ENCODE measurements at regions not wholly inside any gene's neighbourhood (a gene's known extent, or its start where the extent isn't known, plus 50 kb on each side); places are given as distances from the start of the nearest gene placed in this dataset.

DNA sequence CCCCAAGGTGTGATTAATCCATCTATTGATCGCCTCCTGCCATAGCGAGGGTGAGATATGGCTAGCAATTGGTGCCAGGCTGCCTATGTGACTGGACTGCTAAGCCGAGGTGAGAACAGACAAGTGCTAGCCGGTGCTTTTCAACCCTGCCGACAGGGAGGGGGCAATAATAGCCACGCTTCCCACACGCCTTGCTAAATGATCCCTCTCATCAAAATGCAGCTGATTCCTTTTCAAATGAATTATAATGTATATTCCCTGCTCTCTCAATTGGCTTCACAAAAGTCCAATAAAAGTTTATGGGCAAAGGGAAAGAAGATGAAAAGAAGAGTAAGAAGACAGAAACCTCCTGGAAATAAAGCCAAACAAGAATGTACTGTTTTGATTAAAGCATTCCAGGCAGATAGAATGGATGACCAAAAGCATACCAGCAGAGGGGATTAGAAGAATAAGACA is 235.6 kb downstream of the ICOS start:
- no peak for DNase-seq (ENCODE audit: low read depth, low spot score)
- H3K27me3 ChIP-seq (ENCODE audit: control insufficient read depth, extremely low read depth, insufficient read depth, low read length) = no peaks in the 10 kb centered on the region
- dilution Hi-C loops (cut with MboI; ENCODE audit: extremely low pct_ligation_motif_present, low sequenced_read_pairs) = no loop called here

DNA sequence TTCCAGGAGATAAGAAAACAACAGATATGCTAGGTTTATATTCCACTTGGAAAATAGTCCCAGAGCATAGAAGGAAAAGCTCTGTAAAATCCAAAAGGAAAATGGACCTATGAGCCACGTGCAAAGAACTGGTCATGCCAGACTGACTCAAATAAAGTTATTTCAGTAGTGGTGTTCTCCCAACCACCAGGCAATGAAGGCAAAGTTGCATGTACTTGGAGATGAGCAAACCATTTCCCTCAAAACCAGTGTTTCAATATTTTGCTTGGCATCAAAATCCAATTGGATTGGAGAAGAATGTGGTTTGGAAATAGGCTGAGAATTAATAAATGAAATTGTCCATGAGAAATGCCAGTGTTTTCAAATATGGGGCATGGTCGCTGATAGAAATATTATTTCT is 237.5 kb downstream of the ICOS start:
- Histone ChIP-seq H3K9me3 (ENCODE audit: control insufficient read depth, low read depth, low read length) (no peaks in the 10 kb centered on the region), H3K36me3 (ENCODE audit: control insufficient read depth in 2 of 2, extremely low read depth in 1 of 2, insufficient read depth in 2 of 2, low read length in 2 of 2) (no peaks in the 10 kb centered on the region), H3K27me3 (ENCODE audit: control insufficient read depth, extremely low read depth, insufficient read depth, low read length) (no peaks in the 10 kb centered on the region), H3K27ac (ENCODE audit: control insufficient read depth, insufficient read depth, low read length) (no peak overlapping the region), H3K79me2 (ENCODE audit: control insufficient read depth, insufficient read depth, low read length) (no peaks in the 10 kb centered on the region), H3K4me2 (ENCODE audit: control insufficient read depth, extremely low read depth, insufficient read depth, low read depth, low read length) (no peak overlapping the region), H3K4me1 (ENCODE audit: control insufficient read depth, extremely low read depth, insufficient read depth, low read length) (no peaks in the 10 kb centered on the region), H3K9me1 (ENCODE audit: control insufficient read depth, extremely low read depth, insufficient read depth, low read length) (no peaks in the 10 kb centered on the region), H3K4me3 (ENCODE audit: control insufficient read depth in 2 of 3, extremely low read depth in 1 of 3, insufficient read depth in 2 of 3, low read depth in 1 of 3, low read length in 3 of 3) (no peak overlapping the region), H2AFZ (ENCODE audit: control insufficient read depth, low read length) (no peak overlapping the region), H3K9ac (ENCODE audit: control insufficient read depth, extremely low read depth, insufficient read depth, low read length) (no peak overlapping the region), H4K20me1 (ENCODE audit: control insufficient read depth, extremely low read depth, insufficient read depth, low read length) (no peaks in the 10 kb centered on the region)
- dilution Hi-C loops (cut with MboI; ENCODE audit: extremely low pct_ligation_motif_present, low sequenced_read_pairs) = no loop called here
- TF ChIP-seq, protein P1, sequence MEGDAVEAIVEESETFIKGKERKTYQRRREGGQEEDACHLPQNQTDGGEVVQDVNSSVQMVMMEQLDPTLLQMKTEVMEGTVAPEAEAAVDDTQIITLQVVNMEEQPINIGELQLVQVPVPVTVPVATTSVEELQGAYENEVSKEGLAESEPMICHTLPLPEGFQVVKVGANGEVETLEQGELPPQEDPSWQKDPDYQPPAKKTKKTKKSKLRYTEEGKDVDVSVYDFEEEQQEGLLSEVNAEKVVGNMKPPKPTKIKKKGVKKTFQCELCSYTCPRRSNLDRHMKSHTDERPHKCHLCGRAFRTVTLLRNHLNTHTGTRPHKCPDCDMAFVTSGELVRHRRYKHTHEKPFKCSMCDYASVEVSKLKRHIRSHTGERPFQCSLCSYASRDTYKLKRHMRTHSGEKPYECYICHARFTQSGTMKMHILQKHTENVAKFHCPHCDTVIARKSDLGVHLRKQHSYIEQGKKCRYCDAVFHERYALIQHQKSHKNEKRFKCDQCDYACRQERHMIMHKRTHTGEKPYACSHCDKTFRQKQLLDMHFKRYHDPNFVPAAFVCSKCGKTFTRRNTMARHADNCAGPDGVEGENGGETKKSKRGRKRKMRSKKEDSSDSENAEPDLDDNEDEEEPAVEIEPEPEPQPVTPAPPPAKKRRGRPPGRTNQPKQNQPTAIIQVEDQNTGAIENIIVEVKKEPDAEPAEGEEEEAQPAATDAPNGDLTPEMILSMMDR (optimal IDR thresholded peaks at IDR 0.05 in 1 of 3, IDR thresholded peaks at IDR 0.05 in 1 of 3, conservative IDR thresholded peaks at IDR 0.05 in 1 of 3; ENCODE audit: extremely low read depth in 1 of 3, insufficient read depth in 2 of 3, low read length in 3 of 3) = no peak
- TF ChIP-seq EZH2 (IDR thresholded peaks at IDR 0.05; ENCODE audit: low read length) = no peak
- DNase-seq (ENCODE audit: low read depth, low spot score) (no peak), FAIRE-seq (no peak)

More for the DNA sequence above, 235.6 kb downstream of the ICOS start:
- Histone ChIP-seq H2AFZ (ENCODE audit: control insufficient read depth, low read length) (no peak overlapping the region), H3K9me1 (ENCODE audit: control insufficient read depth, extremely low read depth, insufficient read depth, low read length) (no peaks in the 10 kb centered on the region), H3K4me1 (ENCODE audit: control insufficient read depth, extremely low read depth, insufficient read depth, low read length) (no peaks in the 10 kb centered on the region), H3K79me2 (ENCODE audit: control insufficient read depth, insufficient read depth, low read length) (no peaks in the 10 kb centered on the region), H3K9ac (ENCODE audit: control insufficient read depth, extremely low read depth, insufficient read depth, low read length) (no peak overlapping the region), H3K27ac (ENCODE audit: control insufficient read depth, insufficient read depth, low read length) (no peak overlapping the region), H3K4me2 (ENCODE audit: control insufficient read depth, extremely low read depth, insufficient read depth, low read depth, low read length) (no peak overlapping the region), H3K9me3 (ENCODE audit: control insufficient read depth, low read depth, low read length) (no peaks in the 10 kb centered on the region), H4K20me1 (ENCODE audit: control insufficient read depth, extremely low read depth, insufficient read depth, low read length) (no peaks in the 10 kb centered on the region), H3K36me3 (ENCODE audit: control insufficient read depth in 2 of 2, extremely low read depth in 1 of 2, insufficient read depth in 2 of 2, low read length in 2 of 2) (no peaks in the 10 kb centered on the region), H3K4me3 (ENCODE audit: control insufficient read depth in 2 of 3, extremely low read depth in 1 of 3, insufficient read depth in 2 of 3, low read depth in 1 of 3, low read length in 3 of 3) (no peak overlapping the region)
- no peak for TF ChIP-seq EZH2 (IDR thresholded peaks at IDR 0.05; ENCODE audit: low read length)
- TF ChIP-seq, protein P1 (optimal IDR thresholded peaks at IDR 0.05 in 1 of 3, IDR thresholded peaks at IDR 0.05 in 1 of 3, conservative IDR thresholded peaks at IDR 0.05 in 1 of 3; ENCODE audit: extremely low read depth in 1 of 3, insufficient read depth in 2 of 3, low read length in 3 of 3) = no peak
- FAIRE-seq = no peak

Data from keratinocyte (primary cell).